CD14-positive monocyte (primary cell): ENCODE measurements at regions not wholly inside any gene's neighbourhood (a gene's known extent, or its start where the extent isn't known, plus 50 kb on each side); places are given as distances from the start of the nearest gene placed in this dataset.

Experiments used
- DNase-seq, 3 donors: peaks; one replicate each; pipeline ENCODE4 v3.0.0-alpha.2; 2011 to 2022
- H2AFZ ChIP-seq: 2 replicates; pipeline ENCODE4 v1.6.0; 2012; ENCODE audit warnings: mild to moderate bottlenecking, low read depth, low read length, inconsistent platforms; ENCODE audit not compliant: insufficient read depth, poor library complexity, severe bottlenecking
- H3K27ac ChIP-seq, 2 donors: 1 replicate in 1 of 2; 2 replicates in 1 of 2; pipeline ENCODE4 v1.5.1; 2012 to 2013; ENCODE audit warnings: low read length in 2 of 2, control low read depth in 1 of 2, inconsistent platforms in 1 of 2, low read depth in 1 of 2, mild to moderate bottlenecking in 1 of 2
- H3K27me3 ChIP-seq, 2 donors: one replicate each; pipeline versions ENCODE4 v1.6.0 to v1.6.1; 2011 to 2013; ENCODE audit warnings: low read length in 2 of 2; ENCODE audit not compliant: control insufficient read depth in 2 of 2, insufficient read depth in 2 of 2
- H3K36me3 ChIP-seq, 2 donors: replicated peaks in 1 of 2; 1 replicate in 1 of 2; 2 replicates in 1 of 2; pipeline versions ENCODE4 v1.5.1 to v1.6.1; 2012 to 2013; ENCODE audit warnings: low read length in 2 of 2, control low read depth in 1 of 2, inconsistent platforms in 1 of 2, mild to moderate bottlenecking in 1 of 2; ENCODE audit not compliant: insufficient read depth in 2 of 2, control insufficient read depth in 1 of 2
- H3K4me1 ChIP-seq, 2 donors: 1 replicate in 1 of 2; 2 replicates in 1 of 2; pipeline versions ENCODE4 v1.5.1 to v1.6.1; 2012 to 2013; ENCODE audit warnings: low read length in 2 of 2, control low read depth in 1 of 2, inconsistent platforms in 1 of 2, mild to moderate bottlenecking in 1 of 2, moderate library complexity in 1 of 2; ENCODE audit not compliant: insufficient read depth in 2 of 2, control insufficient read depth in 1 of 2
- H3K4me2 ChIP-seq: replicated peaks from 2 replicates; pipeline ENCODE3; 2012; ENCODE audit warnings: low read length, moderate library complexity, mild to moderate bottlenecking; ENCODE audit not compliant: poor library complexity, severe bottlenecking; ENCODE audit errors: extremely low read depth
- H3K4me3 ChIP-seq, 3 experiments: fragments of 200-600 bp in 1 of 3; sonication (generic) in 1 of 3; replicated peaks in 1 of 3; 1 replicate in 2 of 3; 2 replicates in 1 of 3; pipeline ENCODE4 v1.5.1; 2011 to 2013; ENCODE audit warnings: low read length in 3 of 3, mild to moderate bottlenecking in 3 of 3, control low read depth in 2 of 3, low read depth in 2 of 3, inconsistent platforms in 1 of 3, moderate library complexity in 1 of 3
- H3K79me2 ChIP-seq: 2 replicates; pipeline ENCODE4 v1.6.0; 2012; ENCODE audit warnings: mild to moderate bottlenecking, control low read depth, inconsistent platforms, low read length, moderate library complexity; ENCODE audit not compliant: insufficient read depth
- H3K9ac ChIP-seq: 2 replicates; pipeline ENCODE4 v1.6.0; 2017; ENCODE audit warnings: low read length, mild to moderate bottlenecking; ENCODE audit not compliant: insufficient read depth, poor library complexity, severe bottlenecking
- H3K9me3 ChIP-seq, 2 donors: replicated peaks in 1 of 2; 1 replicate in 1 of 2; 2 replicates in 1 of 2; pipeline versions ENCODE4 v1.5.1 to v1.6.1; 2012 to 2013; ENCODE audit warnings: low read length in 2 of 2, control low read depth in 1 of 2; ENCODE audit not compliant: control insufficient read depth in 1 of 2, insufficient read depth in 1 of 2
- H4K20me1 ChIP-seq: 2 replicates; pipeline ENCODE4 v1.6.0; 2012; ENCODE audit warnings: mild to moderate bottlenecking, low read length, control low read depth, moderate library complexity; ENCODE audit not compliant: insufficient read depth
- H3K27ac Mint-ChIP-seq, 7 donors: one replicate each; pipeline ENCODE4 v1.8.0; 2020; ENCODE audit warnings: mild to moderate bottlenecking in 7 of 7, mixed read lengths in 7 of 7, moderate library complexity in 6 of 7, inconsistent platforms in 2 of 7
- H3K27me3 Mint-ChIP-seq, 3 donors: one replicate each; pipeline ENCODE4 v1.8.0; 2021 to 2022; ENCODE audit warnings: low read depth in 3 of 3, mild to moderate bottlenecking in 3 of 3, mixed read lengths in 3 of 3, moderate library complexity in 3 of 3, inconsistent platforms in 1 of 3
- H3K36me3 Mint-ChIP-seq, 2 donors: one replicate each; pipeline ENCODE4 v1.8.0; 2020; ENCODE audit warnings: mixed read lengths in 2 of 2, inconsistent platforms in 1 of 2, mild to moderate bottlenecking in 1 of 2
- H3K4me1 Mint-ChIP-seq: one replicate; pipeline ENCODE4 v1.8.0; 2020; ENCODE audit warnings: mild to moderate bottlenecking, mixed read lengths
- H3K4me3 Mint-ChIP-seq, 2 donors: one replicate each; pipeline ENCODE4 v1.8.0; 2020; ENCODE audit warnings: mild to moderate bottlenecking in 2 of 2, mixed read lengths in 2 of 2, moderate library complexity in 1 of 2
- H3K9me3 Mint-ChIP-seq, 7 donors: one replicate each; pipeline ENCODE4 v1.8.0; 2020 to 2022; ENCODE audit warnings: mixed read lengths in 7 of 7, mild to moderate bottlenecking in 6 of 7, moderate library complexity in 6 of 7, inconsistent platforms in 2 of 7
- CTCF ChIP-seq: fragments of 200-600 bp; IDR thresholded peaks from one replicate; pipeline ENCODE4 v1.8.0; 2022; ENCODE audit warnings: antibody characterized with exemption, mild to moderate bottlenecking
- WGBS: methylation state at CpG from one replicate; pipeline ENCODE4 v1.1.5; 2013; ENCODE audit warnings: missing lambda C conversion rate; ENCODE audit not compliant: insufficient coverage; 5-methylcytosine and 5-hydroxymethylcytosine counted together
- intact Hi-C, 2 donors: fragments of 100-400 bp; cut with micrococcal nuclease; formaldehyde crosslinking; loops; one replicate each; pipeline versions ENCODE4 v1.15.0 to v1.15.1; 2023

GRCh38 chr5:125056671-125057485 lies 310.4 kb upstream of the ZNF608 start:
- peaks cover 0 to 1% (median 0%) of the 10 kb centered on the region in 3 donors for H3K27me3 Mint-ChIP-seq
- peaks cover 0 to 1% of the 10 kb centered on the region in 2 donors for H3K36me3 Mint-ChIP-seq
- H3K79me2 ChIP-seq: no peaks in the 10 kb centered on the region
- no peak overlapping the region for H3K9ac ChIP-seq
- WGBS: no CpG with 5 or more reads among the region's 6 CpGs
- no peaks in the 10 kb centered on the region for H3K9me3 ChIP-seq
- peak overlapping the region; percentile 6 for H2AFZ ChIP-seq
- intact Hi-C loops: no loop called here
- H3K4me2 ChIP-seq: peak overlapping the region; percentile 12
- H4K20me1 ChIP-seq: no peaks in the 10 kb centered on the region
- peak overlapping the region in 1 of 2 donors; percentile 35 for H3K27ac ChIP-seq
- H3K9me3 Mint-ChIP-seq: peaks cover 0 to 5% (median 0%) of the 10 kb centered on the region in 7 donors
- H3K27me3 ChIP-seq: no peaks in the 10 kb centered on the region
- H3K27ac Mint-ChIP-seq: peak overlapping the region; percentile 9 to 77 (median 26)
- H3K4me1 Mint-ChIP-seq: peaks cover 16% of the 10 kb centered on the region
- TF ChIP-seq CTCF: no peak
- H3K4me1 ChIP-seq: peaks cover 7 to 11% of the 10 kb centered on the region in 2 donors
- peak; percentile 2 to 59 (median 18) for DNase-seq
- H3K36me3 ChIP-seq: no peaks in the 10 kb centered on the region
- H3K4me3 ChIP-seq: peak overlapping the region in 1 of 3 experiments; percentile 3
- H3K4me3 Mint-ChIP-seq: no peak overlapping the region

- peaks cover 16% of the 10 kb centered on the region for H3K4me1 Mint-ChIP-seq
- Histone ChIP-seq H3K4me2 (no peak overlapping the region), H3K9me3 (no peaks in the 10 kb centered on the region), H3K27ac (no peak overlapping the region), H2AFZ (no peak overlapping the region), H3K36me3 (no peaks in the 10 kb centered on the region), H3K4me3 (no peak overlapping the region), H3K79me2 (no peaks in the 10 kb centered on the region), H3K4me1 (peaks cover 7 to 11% of the 10 kb centered on the region in 2 donors), H3K27me3 (no peaks in the 10 kb centered on the region), H4K20me1 (no peaks in the 10 kb centered on the region), H3K9ac (no peak overlapping the region)
- H3K4me3 Mint-ChIP-seq: no peak overlapping the region
- H3K36me3 Mint-ChIP-seq: peaks cover 0 to 1% of the 10 kb centered on the region in 2 donors
- WGBS: 100% methylated on average over 2 of the region's 9 CpGs
- peaks cover 0 to 1% (median 0%) of the 10 kb centered on the region in 3 donors for H3K27me3 Mint-ChIP-seq
- no peak overlapping the region for H3K27ac Mint-ChIP-seq
- peaks cover 0 to 5% (median 0%) of the 10 kb centered on the region in 7 donors for H3K9me3 Mint-ChIP-seq
- DNase-seq: no peak
- intact Hi-C loops: no loop called here
- TF ChIP-seq CTCF: no peak
These were observed 311.7 kb upstream of the ZNF608 start for GRCh38 chr5:125057912-125058826.
